ENCODE measurements at regions not wholly inside any gene's neighbourhood (a gene's known extent, or its start where the extent isn't known, plus 50 kb on each side); places are given as distances from the start of the nearest gene placed in this dataset.

DNA sequence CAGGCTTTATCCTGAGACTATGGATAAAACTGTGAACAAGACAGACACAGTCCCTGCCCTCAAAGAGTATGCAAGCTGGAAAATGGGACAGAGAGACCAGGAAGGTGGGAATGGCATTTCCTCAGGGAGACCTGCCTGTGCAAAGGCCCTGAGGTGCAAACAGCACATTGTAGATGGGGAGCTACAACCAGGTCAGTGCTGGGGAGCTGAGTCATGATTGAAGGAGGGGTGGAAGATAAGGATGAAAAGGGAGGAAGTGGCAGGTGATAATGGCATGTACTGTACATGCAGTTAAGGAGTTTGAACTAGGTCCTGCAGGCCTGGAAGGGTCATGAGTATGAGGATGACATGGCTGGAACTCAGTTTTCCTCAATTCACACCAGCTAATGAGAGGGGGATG, 75.5 kb upstream of the BOD1 start (continued):
- TF ChIP-seq, protein P1, sequence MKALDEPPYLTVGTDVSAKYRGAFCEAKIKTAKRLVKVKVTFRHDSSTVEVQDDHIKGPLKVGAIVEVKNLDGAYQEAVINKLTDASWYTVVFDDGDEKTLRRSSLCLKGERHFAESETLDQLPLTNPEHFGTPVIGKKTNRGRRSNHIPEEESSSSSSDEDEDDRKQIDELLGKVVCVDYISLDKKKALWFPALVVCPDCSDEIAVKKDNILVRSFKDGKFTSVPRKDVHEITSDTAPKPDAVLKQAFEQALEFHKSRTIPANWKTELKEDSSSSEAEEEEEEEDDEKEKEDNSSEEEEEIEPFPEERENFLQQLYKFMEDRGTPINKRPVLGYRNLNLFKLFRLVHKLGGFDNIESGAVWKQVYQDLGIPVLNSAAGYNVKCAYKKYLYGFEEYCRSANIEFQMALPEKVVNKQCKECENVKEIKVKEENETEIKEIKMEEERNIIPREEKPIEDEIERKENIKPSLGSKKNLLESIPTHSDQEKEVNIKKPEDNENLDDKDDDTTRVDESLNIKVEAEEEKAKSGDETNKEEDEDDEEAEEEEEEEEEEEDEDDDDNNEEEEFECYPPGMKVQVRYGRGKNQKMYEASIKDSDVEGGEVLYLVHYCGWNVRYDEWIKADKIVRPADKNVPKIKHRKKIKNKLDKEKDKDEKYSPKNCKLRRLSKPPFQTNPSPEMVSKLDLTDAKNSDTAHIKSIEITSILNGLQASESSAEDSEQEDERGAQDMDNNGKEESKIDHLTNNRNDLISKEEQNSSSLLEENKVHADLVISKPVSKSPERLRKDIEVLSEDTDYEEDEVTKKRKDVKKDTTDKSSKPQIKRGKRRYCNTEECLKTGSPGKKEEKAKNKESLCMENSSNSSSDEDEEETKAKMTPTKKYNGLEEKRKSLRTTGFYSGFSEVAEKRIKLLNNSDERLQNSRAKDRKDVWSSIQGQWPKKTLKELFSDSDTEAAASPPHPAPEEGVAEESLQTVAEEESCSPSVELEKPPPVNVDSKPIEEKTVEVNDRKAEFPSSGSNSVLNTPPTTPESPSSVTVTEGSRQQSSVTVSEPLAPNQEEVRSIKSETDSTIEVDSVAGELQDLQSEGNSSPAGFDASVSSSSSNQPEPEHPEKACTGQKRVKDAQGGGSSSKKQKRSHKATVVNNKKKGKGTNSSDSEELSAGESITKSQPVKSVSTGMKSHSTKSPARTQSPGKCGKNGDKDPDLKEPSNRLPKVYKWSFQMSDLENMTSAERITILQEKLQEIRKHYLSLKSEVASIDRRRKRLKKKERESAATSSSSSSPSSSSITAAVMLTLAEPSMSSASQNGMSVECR (CRISPR knock-in tag; IDR thresholded peaks at IDR 0.05), result no peak
- TF ChIP-seq HDAC1 (IDR thresholded peaks at IDR 0.05) (peak; percentile 72 to 87; a peak in 3 of 4 replicates), ZNF561 (CRISPR knock-in tag; conservative IDR thresholded peaks at IDR 0.05) (no peak), TOE1 (IDR thresholded peaks at IDR 0.05; ENCODE audit: borderline replicate concordance) (peak; percentile 47; the same call in 1 of the 2 replicates), TOE1 (CRISPR knock-in tag; IDR thresholded peaks at IDR 0.05; ENCODE audit: borderline replicate concordance, low read depth) (no peak), TAF15 (IDR thresholded peaks at IDR 0.05; ENCODE audit: low read depth, low read length) (no peak), SMAD1 (IDR thresholded peaks at IDR 0.05; ENCODE audit: low read depth, low read length, partially characterized antibody) (no peak)
- TF ChIP-seq, protein P2, sequence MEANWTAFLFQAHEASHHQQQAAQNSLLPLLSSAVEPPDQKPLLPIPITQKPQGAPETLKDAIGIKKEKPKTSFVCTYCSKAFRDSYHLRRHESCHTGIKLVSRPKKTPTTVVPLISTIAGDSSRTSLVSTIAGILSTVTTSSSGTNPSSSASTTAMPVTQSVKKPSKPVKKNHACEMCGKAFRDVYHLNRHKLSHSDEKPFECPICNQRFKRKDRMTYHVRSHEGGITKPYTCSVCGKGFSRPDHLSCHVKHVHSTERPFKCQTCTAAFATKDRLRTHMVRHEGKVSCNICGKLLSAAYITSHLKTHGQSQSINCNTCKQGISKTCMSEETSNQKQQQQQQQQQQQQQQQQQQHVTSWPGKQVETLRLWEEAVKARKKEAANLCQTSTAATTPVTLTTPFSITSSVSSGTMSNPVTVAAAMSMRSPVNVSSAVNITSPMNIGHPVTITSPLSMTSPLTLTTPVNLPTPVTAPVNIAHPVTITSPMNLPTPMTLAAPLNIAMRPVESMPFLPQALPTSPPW (CRISPR knock-in tag; IDR thresholded peaks at IDR 0.05), result no peak
- TF ChIP-seq, protein P3, sequence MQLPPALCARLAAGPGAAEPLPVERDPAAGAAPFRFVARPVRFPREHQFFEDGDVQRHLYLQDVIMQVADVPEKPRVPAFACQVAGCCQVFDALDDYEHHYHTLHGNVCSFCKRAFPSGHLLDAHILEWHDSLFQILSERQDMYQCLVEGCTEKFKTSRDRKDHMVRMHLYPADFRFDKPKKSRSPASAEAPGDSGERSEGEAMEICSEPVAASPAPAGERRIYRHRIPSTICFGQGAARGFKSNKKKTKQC (CRISPR knock-in tag; IDR thresholded peaks at IDR 0.05), result no peak
- TF ChIP-seq, protein P4, sequence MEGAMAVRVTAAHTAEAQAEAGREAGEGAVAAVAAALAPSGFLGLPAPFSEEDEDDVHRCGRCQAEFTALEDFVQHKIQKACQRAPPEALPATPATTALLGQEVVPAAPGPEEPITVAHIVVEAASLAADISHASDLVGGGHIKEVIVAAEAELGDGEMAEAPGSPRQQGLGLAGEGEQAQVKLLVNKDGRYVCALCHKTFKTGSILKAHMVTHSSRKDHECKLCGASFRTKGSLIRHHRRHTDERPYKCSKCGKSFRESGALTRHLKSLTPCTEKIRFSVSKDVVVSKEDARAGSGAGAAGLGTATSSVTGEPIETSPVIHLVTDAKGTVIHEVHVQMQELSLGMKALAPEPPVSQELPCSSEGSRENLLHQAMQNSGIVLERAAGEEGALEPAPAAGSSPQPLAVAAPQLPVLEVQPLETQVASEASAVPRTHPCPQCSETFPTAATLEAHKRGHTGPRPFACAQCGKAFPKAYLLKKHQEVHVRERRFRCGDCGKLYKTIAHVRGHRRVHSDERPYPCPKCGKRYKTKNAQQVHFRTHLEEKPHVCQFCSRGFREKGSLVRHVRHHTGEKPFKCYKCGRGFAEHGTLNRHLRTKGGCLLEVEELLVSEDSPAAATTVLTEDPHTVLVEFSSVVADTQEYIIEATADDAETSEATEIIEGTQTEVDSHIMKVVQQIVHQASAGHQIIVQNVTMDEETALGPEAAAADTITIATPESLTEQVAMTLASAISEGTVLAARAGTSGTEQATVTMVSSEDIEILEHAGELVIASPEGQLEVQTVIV (CRISPR knock-in tag; IDR thresholded peaks at IDR 0.05; ENCODE audit: borderline replicate concordance), result no peak
- TF ChIP-seq, protein P5, sequence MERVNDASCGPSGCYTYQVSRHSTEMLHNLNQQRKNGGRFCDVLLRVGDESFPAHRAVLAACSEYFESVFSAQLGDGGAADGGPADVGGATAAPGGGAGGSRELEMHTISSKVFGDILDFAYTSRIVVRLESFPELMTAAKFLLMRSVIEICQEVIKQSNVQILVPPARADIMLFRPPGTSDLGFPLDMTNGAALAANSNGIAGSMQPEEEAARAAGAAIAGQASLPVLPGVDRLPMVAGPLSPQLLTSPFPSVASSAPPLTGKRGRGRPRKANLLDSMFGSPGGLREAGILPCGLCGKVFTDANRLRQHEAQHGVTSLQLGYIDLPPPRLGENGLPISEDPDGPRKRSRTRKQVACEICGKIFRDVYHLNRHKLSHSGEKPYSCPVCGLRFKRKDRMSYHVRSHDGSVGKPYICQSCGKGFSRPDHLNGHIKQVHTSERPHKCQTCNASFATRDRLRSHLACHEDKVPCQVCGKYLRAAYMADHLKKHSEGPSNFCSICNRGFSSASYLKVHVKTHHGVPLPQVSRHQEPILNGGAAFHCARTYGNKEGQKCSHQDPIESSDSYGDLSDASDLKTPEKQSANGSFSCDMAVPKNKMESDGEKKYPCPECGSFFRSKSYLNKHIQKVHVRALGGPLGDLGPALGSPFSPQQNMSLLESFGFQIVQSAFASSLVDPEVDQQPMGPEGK (CRISPR knock-in tag; IDR thresholded peaks at IDR 0.05; ENCODE audit: borderline replicate concordance), result no peak
- TF ChIP-seq, protein P6, sequence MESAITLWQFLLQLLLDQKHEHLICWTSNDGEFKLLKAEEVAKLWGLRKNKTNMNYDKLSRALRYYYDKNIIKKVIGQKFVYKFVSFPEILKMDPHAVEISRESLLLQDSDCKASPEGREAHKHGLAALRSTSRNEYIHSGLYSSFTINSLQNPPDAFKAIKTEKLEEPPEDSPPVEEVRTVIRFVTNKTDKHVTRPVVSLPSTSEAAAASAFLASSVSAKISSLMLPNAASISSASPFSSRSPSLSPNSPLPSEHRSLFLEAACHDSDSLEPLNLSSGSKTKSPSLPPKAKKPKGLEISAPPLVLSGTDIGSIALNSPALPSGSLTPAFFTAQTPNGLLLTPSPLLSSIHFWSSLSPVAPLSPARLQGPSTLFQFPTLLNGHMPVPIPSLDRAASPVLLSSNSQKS (CRISPR knock-in tag; IDR thresholded peaks at IDR 0.05), result no peak

Data from K562 (cell line).